Stimulated activated CD4-positive, alpha-beta T cell treated with anti-CD3 and anti-CD28 coated beads, Interleukin-12 subunit alpha, Interleukin-12 subunit beta, amount 100 ng/mL, for 4 hours (primary cell): ENCODE measurements at regions not wholly inside any gene's neighbourhood (a gene's known extent, or its start where the extent isn't known, plus 50 kb on each side); places are given as distances from the start of the nearest gene placed in this dataset.
"Not testable (repeated sequence)": the region's sequence is repeated elsewhere in the genome, so short reads cannot be mapped to it uniquely, and the experiment has no call there.

Experiments
- DNase-seq: peaks from one replicate; pipeline ENCODE4 v3.0.0-alpha.2; 2020

GRCh38 chr5:57774439-57774838, 291.8 kb upstream of the ACTBL2 start:
- no peak for DNase-seq

- no peak for DNase-seq
These were observed 289.9 kb upstream of the ACTBL2 start for GRCh38 chr5:57772512-57772911.

- no peak for DNase-seq
These were observed 287.4 kb upstream of the ACTBL2 start for GRCh38 chr5:57770039-57770438.

- DNase-seq: no peak
These were observed 286.1 kb upstream of the ACTBL2 start for GRCh38 chr5:57768745-57769144.

GRCh38 chr5:57764479-57765089, 282.0 kb upstream of the ACTBL2 start:
- no peak for DNase-seq

- DNase-seq: no peak
These were observed 278.9 kb upstream of the ACTBL2 start for GRCh38 chr5:57761513-57761912.

- no peak for DNase-seq
These were observed 272.0 kb upstream of the ACTBL2 start for GRCh38 chr5:57754616-57755015.

- no peak for DNase-seq
These were observed 270.8 kb upstream of the ACTBL2 start for GRCh38 chr5:57753446-57753845.

GRCh38 chr5:57751710-57752109, 269.1 kb upstream of the ACTBL2 start:
- no peak for DNase-seq

- no peak for DNase-seq
These were observed 268.3 kb upstream of the ACTBL2 start for GRCh38 chr5:57750891-57751290.

GRCh38 chr5:57750282-57750681, 267.7 kb upstream of the ACTBL2 start:
- no peak for DNase-seq

- DNase-seq: no peak
These were observed 266.8 kb upstream of the ACTBL2 start for GRCh38 chr5:57749396-57749795.

- no peak for DNase-seq
These were observed 263.4 kb upstream of the ACTBL2 start for GRCh38 chr5:57745700-57746651.

GRCh38 chr5:57745029-57745428, 262.4 kb upstream of the ACTBL2 start:
- no peak for DNase-seq

GRCh38 chr5:57741336-57741735, 258.7 kb upstream of the ACTBL2 start:
- DNase-seq: no peak

GRCh38 chr5:57738787-57739186, 256.2 kb upstream of the ACTBL2 start:
- no peak for DNase-seq

- DNase-seq: no peak
These were observed 255.7 kb upstream of the ACTBL2 start for GRCh38 chr5:57738301-57738700.

GRCh38 chr5:57736716-57737115, 254.1 kb upstream of the ACTBL2 start:
- no peak for DNase-seq

GRCh38 chr5:57735279-57736153, 252.9 kb upstream of the ACTBL2 start:
- not testable (repeated sequence) for DNase-seq

- DNase-seq: no peak
These were observed 251.7 kb upstream of the ACTBL2 start for GRCh38 chr5:57734296-57734695.

GRCh38 chr5:57727591-57727990, 245.0 kb upstream of the ACTBL2 start:
- no peak for DNase-seq

GRCh38 chr5:57725658-57726504, 243.3 kb upstream of the ACTBL2 start:
- no peak for DNase-seq
